Activated naive CD4-positive, alpha-beta T cell treated with anti-CD3 and anti-CD28 coated beads for 36 hours (primary cell): ENCODE measurements at regions not wholly inside any gene's neighbourhood (a gene's known extent, or its start where the extent isn't known, plus 50 kb on each side); places are given as distances from the start of the nearest gene placed in this dataset.

Experiments used
- CTCF ChIA-PET: fragments of 350-600 bp; sonication (Branson Sonifier 250); formaldehyde crosslinking; loops from one replicate; lab custom pipeline; 2021; ENCODE audit warnings: antibody characterized with exemption; lab: Charles Lee
- DNase-seq: peaks from one replicate; pipeline ENCODE4 v3.0.0-alpha.2; 2020
- H3K27ac Mint-ChIP-seq: one replicate; pipeline ENCODE4 v1.8.0; 2021; ENCODE audit warnings: mild to moderate bottlenecking, mixed read lengths
- H3K27me3 Mint-ChIP-seq: one replicate; pipeline ENCODE4 v1.8.0; 2021; ENCODE audit warnings: low read depth, mixed read lengths
- H3K36me3 Mint-ChIP-seq: one replicate; pipeline ENCODE4 v1.8.0; 2021; ENCODE audit warnings: low read depth, mixed read lengths
- H3K4me1 Mint-ChIP-seq: one replicate; pipeline ENCODE4 v1.8.0; 2021; ENCODE audit warnings: low read depth, mixed read lengths
- H3K4me3 Mint-ChIP-seq: one replicate; pipeline ENCODE4 v1.8.0; 2021; ENCODE audit warnings: mild to moderate bottlenecking, moderate library complexity, mixed read lengths
- H3K9me3 Mint-ChIP-seq: one replicate; pipeline ENCODE4 v1.8.0; 2021; ENCODE audit warnings: mixed read lengths
- intact Hi-C: fragments of 100-400 bp; cut with micrococcal nuclease; formaldehyde crosslinking; loops from one replicate; pipeline ENCODE4 v1.15.1; 2023

DNA sequence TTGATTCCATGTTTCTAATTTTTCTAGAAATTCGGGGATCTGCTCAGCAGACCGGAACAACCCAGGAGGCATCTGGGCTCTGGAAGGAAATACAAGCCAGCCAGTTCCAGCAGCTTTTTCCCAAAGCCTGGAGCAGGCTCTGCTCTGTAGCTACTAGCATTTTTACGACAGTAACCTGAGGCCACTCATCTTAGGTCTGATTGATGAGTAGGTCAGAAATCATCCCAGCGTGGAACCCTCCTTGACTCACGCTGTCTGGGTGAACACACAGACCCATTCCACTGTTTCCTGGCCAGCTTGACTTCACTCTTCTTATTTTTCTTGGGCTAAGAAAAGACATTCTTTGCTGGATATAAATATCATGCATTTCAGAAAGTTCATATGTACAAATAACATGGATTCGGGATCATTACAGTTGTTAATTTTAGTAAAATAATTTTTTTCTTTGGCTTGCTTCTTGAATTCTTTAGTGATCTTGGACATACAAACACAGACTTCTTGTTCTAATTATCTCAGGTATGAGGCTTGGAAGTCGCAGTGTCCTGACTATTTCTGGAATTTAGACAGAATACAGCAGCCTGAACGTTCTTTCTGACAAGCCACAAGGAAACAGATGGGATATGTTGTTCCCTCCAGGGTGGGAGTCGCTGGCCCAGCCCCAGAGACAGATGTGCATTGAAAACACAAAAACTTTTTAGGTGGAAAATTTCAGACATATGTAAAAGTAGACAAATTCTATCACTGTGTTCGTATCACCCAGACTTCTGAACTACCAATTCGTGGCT, 54.6 kb upstream of the PITRM1 start:
- H3K9me3 Mint-ChIP-seq, result no peaks in the 10 kb centered on the region
- intact Hi-C loops, result loop anchor here (1.0 to 5.0 kb wide), 5 partner anchors 30 to 1424 kb away; no protein-coding TSS in a partner anchor
- no peak overlapping the region for H3K27ac Mint-ChIP-seq
- peaks cover 2% of the 10 kb centered on the region for H3K27me3 Mint-ChIP-seq
- H3K4me3 Mint-ChIP-seq, result no peak overlapping the region
- CTCF ChIA-PET, result interaction anchor here (1.2 kb wide), 1 partner anchor 13 kb away, joined by 5 read pairs; no protein-coding TSS in a partner anchor
- DNase-seq, result no peak
- H3K36me3 Mint-ChIP-seq, result no peaks in the 10 kb centered on the region
- H3K4me1 Mint-ChIP-seq, result peaks cover 22% of the 10 kb centered on the region

DNA sequence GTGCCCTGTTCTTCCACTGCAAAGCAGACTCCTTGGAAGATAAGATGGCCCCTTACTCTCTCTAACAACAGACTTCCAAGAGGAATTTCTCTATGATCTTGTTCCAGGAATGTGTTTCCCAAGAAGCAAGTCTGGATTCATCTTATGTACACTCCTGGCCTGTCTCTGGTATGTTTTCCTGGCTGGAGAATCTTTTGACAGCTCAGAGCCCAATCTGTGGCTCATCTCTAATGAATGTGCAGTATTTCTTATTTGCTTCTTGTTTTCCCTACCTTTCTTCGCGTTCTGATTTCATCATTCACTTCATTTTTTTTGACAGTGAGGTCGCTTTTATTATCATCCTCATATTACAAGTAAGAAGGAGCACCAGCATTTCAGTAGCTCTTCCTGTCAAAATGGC, 53.0 kb upstream of the PITRM1 start:
- intact Hi-C loops, result loop anchor here (5.0 kb wide), 3 partner anchors 537 to 907 kb away; no protein-coding TSS in a partner anchor
- peaks cover 22% of the 10 kb centered on the region for H3K4me1 Mint-ChIP-seq
- CTCF ChIA-PET, result interaction anchor here (1.1 kb wide), 1 partner anchor 28 kb away, joined by 4 read pairs; no protein-coding TSS in a partner anchor
- H3K27ac Mint-ChIP-seq, result no peak overlapping the region
- no peaks in the 10 kb centered on the region for H3K9me3 Mint-ChIP-seq
- H3K27me3 Mint-ChIP-seq, result no peaks in the 10 kb centered on the region
- no peak overlapping the region for H3K4me3 Mint-ChIP-seq
- H3K36me3 Mint-ChIP-seq, result no peaks in the 10 kb centered on the region
- no peak for DNase-seq

DNA sequence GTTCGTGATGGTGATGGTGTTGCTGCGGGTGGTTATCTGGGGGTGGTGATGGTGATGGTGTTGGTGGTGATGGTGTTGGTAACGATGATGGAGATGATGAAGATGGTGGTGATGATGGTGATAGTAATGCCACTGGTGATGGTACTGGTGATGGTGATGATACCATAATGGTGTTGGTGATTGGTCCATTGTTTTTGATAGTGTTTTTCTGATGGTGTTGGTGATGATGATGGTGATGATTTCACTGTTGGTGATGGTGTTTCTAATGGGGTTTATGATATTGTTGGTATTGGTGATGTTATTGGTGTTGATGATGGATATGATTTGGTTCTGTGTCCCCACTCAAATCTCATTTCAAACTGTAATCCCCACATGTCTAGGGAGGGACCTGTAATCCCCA, 51.7 kb upstream of the PITRM1 start:
- no peak for DNase-seq
- Mint-ChIP-seq H3K27ac (no peak overlapping the region), H3K9me3 (no peaks in the 10 kb centered on the region), H3K4me3 (no peak overlapping the region), H3K36me3 (no peaks in the 10 kb centered on the region), H3K4me1 (peaks cover 22% of the 10 kb centered on the region), H3K27me3 (no peaks in the 10 kb centered on the region)
- CTCF ChIA-PET, result interaction anchor here (1.5 kb wide), 1 partner anchor 31 kb away, joined by 3 read pairs; no protein-coding TSS in a partner anchor
- intact Hi-C loops, result no loop called here

DNA sequence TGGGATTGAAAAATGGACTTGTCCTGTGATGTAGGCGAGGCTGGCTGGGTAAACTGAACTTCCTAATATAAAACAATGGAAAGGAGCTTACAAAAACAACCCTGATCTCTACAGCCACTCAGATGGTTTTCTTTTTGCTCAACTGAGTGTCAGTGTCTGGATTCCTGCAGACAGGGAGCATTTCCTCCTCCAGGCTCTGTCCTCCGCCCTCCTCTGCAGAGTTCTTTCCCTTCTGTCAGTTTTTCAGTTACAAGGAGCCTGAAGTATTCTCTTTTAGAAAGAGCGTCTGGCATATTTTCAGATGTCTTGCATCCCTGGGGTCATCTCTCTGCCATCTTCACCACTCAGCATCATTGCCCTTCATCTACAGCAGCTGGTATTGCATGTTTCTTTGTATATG, 50.0 kb upstream of the PITRM1 start:
- Mint-ChIP-seq H3K4me3 (no peak overlapping the region), H3K9me3 (no peaks in the 10 kb centered on the region), H3K4me1 (peaks cover 8% of the 10 kb centered on the region), H3K27ac (no peak overlapping the region), H3K36me3 (no peaks in the 10 kb centered on the region), H3K27me3 (no peaks in the 10 kb centered on the region)
- no peak for DNase-seq
- CTCF ChIA-PET, result no interaction called here
- intact Hi-C loops, result no loop called here
